Aorta (tissue), 5 donors: ENCODE measurements at regions not wholly inside any gene's neighbourhood (a gene's known extent, or its start where the extent isn't known, plus 50 kb on each side); places are given as distances from the start of the nearest gene placed in this dataset.

Source experiments
- ATAC-seq: fragments of 200-7000 bp; cut with Tn5 transposase; one replicate; pipeline ENCODE4 v1.9.1; 2022; ENCODE audit warnings: moderate library complexity; ENCODE audit not compliant: low FRiP score
- DNase-seq, 2 donors: peaks; one replicate each; pipeline ENCODE4 v3.0.0-alpha.2; 2020
- H3K27ac ChIP-seq, 2 donors: one replicate each; pipeline ENCODE4 v1.5.1; 2013; ENCODE audit warnings: low read length in 2 of 2, mild to moderate bottlenecking in 2 of 2, moderate library complexity in 2 of 2, control low read depth in 1 of 2, inconsistent platforms in 1 of 2, low read depth in 1 of 2
- H3K27me3 ChIP-seq, 2 donors: one replicate each; pipeline ENCODE4 v1.6.1; 2013; ENCODE audit warnings: control low read depth in 1 of 2, low read length in 1 of 2, mild to moderate bottlenecking in 1 of 2, moderate library complexity in 1 of 2; ENCODE audit not compliant: insufficient read depth in 2 of 2, control insufficient read depth in 1 of 2
- H3K36me3 ChIP-seq, 2 donors: one replicate each; pipeline ENCODE4 v1.6.1; 2013; ENCODE audit warnings: control low read depth in 1 of 2, low read length in 1 of 2, mild to moderate bottlenecking in 1 of 2; ENCODE audit not compliant: insufficient read depth in 2 of 2, control insufficient read depth in 1 of 2
- H3K4me1 ChIP-seq, 2 donors: one replicate each; pipeline ENCODE4 v1.6.1; 2013; ENCODE audit warnings: low read length in 2 of 2, control low read depth in 1 of 2, mild to moderate bottlenecking in 1 of 2, moderate library complexity in 1 of 2; ENCODE audit not compliant: insufficient read depth in 2 of 2, control insufficient read depth in 1 of 2
- H3K4me3 ChIP-seq, 2 donors: one replicate each; pipeline ENCODE4 v1.5.1; 2013; ENCODE audit warnings: low read length in 2 of 2, control low read depth in 1 of 2, mild to moderate bottlenecking in 1 of 2
- H3K9me3 ChIP-seq: one replicate; pipeline ENCODE4 v1.6.1; 2013; ENCODE audit warnings: mild to moderate bottlenecking, low read length; ENCODE audit not compliant: control insufficient read depth
- WGBS, 2 donors: extraction: QIAGEN DNeasy Blood & Tissue Kit; methylation state at CpG; one replicate each; pipeline ENCODE4 v1.1.7; 2013; 5-methylcytosine and 5-hydroxymethylcytosine counted together
- intact Hi-C, 2 donors: fragments of 100-400 bp; cut with DNase I; formaldehyde crosslinking; loops; one replicate each; pipeline versions ENCODE4 v1.14.2 to v1.15.0; 2022
- donor health status: healthy with polysubstance abuse.
- donor health status: Bipolar disorder and iron deficiency.
- donor health status: DM: no; HTN: no; CAD: no.
- donor health status: DM: no; HTN: no; CAD: no.
- donor health status: DM: yes; HTN: yes; CAD: no.

- Histone ChIP-seq H3K36me3 (no peaks in the 10 kb centered on the region), H3K4me1 (peaks cover 0 to 2% of the 10 kb centered on the region in 2 donors), H3K27me3 (no peaks in the 10 kb centered on the region), H3K27ac (no peak overlapping the region), H3K9me3 (no peaks in the 10 kb centered on the region), H3K4me3 (no peak overlapping the region)
- ATAC-seq = no peak
- no peak for DNase-seq
- intact Hi-C loops = no loop called here
Measured at GRCh38 chr2:143942486-143942885, 577.4 kb downstream of the ZEB2 start.

DNA sequence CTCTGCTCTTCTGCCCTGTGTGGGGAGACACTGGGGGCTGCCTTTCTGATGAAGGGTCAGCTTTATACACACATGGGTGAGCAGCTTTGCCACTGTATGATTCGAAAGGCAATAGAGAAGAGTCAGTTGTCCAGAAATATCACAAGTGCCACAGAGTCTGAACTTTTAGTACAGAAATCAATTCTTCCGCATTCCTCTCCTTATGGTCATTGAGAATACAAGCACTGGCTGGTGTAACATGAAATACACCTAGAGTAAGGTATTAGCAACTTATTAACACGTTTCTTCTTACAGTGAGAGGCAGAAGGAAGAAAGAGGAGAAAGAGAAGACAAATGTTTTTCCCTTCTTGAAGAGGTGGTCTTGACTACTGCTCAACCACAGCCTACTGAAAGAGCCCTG is 579.2 kb downstream of the ZEB2 start:
- H3K27ac ChIP-seq = no peak overlapping the region
- ATAC-seq = no peak
- WGBS, 2 donors = 98 to 99% methylated on average over 3 of the region's 3 CpGs

GRCh38 chr2:143939626-143940330 is 580.1 kb downstream of the ZEB2 start:
- Histone ChIP-seq H3K36me3 (no peaks in the 10 kb centered on the region), H3K4me3 (no peak overlapping the region), H3K27ac (no peak overlapping the region), H3K9me3 (no peaks in the 10 kb centered on the region), H3K27me3 (no peaks in the 10 kb centered on the region), H3K4me1 (peaks cover 0 to 2% of the 10 kb centered on the region in 2 donors)
- ATAC-seq = no peak
- intact Hi-C loops = loop anchor here in 1 of 2 donors (10.0 kb wide), 1 partner anchor 575 kb away; no protein-coding TSS in a partner anchor
- WGBS, 2 donors = 20 to 21% methylated on average over 6 of the region's 6 CpGs
- DNase-seq = no peak

More for the DNA sequence above, 579.2 kb downstream of the ZEB2 start:
- intact Hi-C loops = no loop called here
- no peaks in the 10 kb centered on the region for H3K27me3 ChIP-seq
- no peaks in the 10 kb centered on the region for H3K36me3 ChIP-seq
- DNase-seq = no peak
- H3K4me1 ChIP-seq = peaks cover 0 to 2% of the 10 kb centered on the region in 2 donors
- H3K4me3 ChIP-seq = no peak overlapping the region
- no peaks in the 10 kb centered on the region for H3K9me3 ChIP-seq

DNA sequence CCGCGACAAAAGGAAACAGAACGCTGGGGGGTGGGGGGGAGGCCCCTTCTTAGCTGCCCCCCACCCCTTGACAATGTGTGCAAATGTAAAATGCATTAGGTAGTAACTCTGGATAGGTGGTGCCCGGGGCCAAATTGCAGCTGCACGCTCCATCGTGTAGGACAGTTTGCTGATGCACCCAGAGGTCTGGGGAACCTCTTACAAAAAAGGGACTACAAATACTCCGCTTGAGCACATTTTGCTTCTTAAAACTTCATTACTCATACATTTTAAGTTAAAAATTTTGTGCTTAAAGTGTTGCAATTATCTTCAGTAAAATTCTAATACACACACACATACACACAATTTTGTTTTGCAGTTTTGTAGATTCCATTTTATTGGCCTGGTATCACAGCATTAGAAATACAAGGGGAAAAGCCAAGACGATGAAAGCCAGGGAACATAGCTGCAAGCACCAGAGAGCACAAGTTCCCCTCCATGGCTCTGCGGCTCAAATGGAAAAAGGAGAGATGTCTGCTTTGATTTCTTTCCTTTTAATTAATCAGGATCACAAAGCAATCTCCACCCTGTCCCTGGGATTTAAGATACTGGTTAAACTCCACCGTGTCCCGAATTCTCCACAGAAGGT is 582.1 kb downstream of the ZEB2 start:
- no peak overlapping the region for H3K27ac ChIP-seq
- intact Hi-C loops = loop anchor here in 1 of 2 donors (10.0 kb wide), 1 partner anchor 577 kb away; no protein-coding TSS in a partner anchor
- ATAC-seq (no peak), DNase-seq (no peak)
- peak overlapping the region; percentile 42 to 62 for H3K4me3 ChIP-seq
- H3K4me1 ChIP-seq = peaks cover 0 to 2% of the 10 kb centered on the region in 2 donors
- H3K27me3 ChIP-seq = no peaks in the 10 kb centered on the region
- WGBS, 2 donors = 35 to 37% methylated on average over 11 of the region's 11 CpGs
- H3K36me3 ChIP-seq = no peaks in the 10 kb centered on the region
- H3K9me3 ChIP-seq = no peaks in the 10 kb centered on the region

- peak; percentile 56 to 81 for DNase-seq
Measured at GRCh38 chr2:143936848-143937722, 582.8 kb downstream of the ZEB2 start.

DNA sequence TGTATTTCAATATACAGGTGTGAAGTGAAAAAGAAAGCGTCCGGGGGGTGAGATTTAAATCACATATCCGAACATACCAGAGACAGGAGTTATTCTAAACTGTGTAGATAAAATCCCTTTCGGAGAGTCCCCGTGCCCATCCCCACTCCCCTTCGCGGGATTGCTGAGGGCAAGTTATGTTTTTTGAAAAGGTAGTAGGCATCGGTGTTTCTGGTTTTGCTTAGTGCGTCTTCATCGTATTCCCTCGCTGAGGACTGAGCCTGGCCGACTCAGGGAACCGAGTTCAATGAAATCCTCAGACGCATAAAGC is 583.4 kb downstream of the ZEB2 start:
- no peak overlapping the region for H3K27ac ChIP-seq

More at GRCh38 chr2:143936848-143937722, 582.8 kb downstream of the ZEB2 start:
- peak overlapping the region; percentile 42 to 62 for H3K4me3 ChIP-seq
- intact Hi-C loops = loop anchor here in 1 of 2 donors (10.0 kb wide), 1 partner anchor 578 kb away; no protein-coding TSS in a partner anchor
- H3K36me3 ChIP-seq = no peaks in the 10 kb centered on the region
- ATAC-seq = peak; percentile 71
- WGBS, 2 donors = 1% methylated on average over 84 to 108 of the region's 108 CpGs
- no peak overlapping the region for H3K27ac ChIP-seq
- H3K4me1 ChIP-seq = peaks cover 0 to 2% of the 10 kb centered on the region in 2 donors
- no peaks in the 10 kb centered on the region for H3K27me3 ChIP-seq
- H3K9me3 ChIP-seq = no peaks in the 10 kb centered on the region

GRCh38 chr2:143935482-143935752 is 584.5 kb downstream of the ZEB2 start:
- ATAC-seq (no peak), DNase-seq (no peak)
- no peaks in the 10 kb centered on the region for H3K9me3 ChIP-seq
- 94% methylated on average over 4 of the region's 4 CpGs for WGBS, 2 donors
- peaks cover 0 to 2% of the 10 kb centered on the region in 2 donors for H3K4me1 ChIP-seq
- no peak overlapping the region for H3K27ac ChIP-seq
- no peaks in the 10 kb centered on the region for H3K27me3 ChIP-seq
- H3K36me3 ChIP-seq = no peaks in the 10 kb centered on the region
- H3K4me3 ChIP-seq = no peak overlapping the region
- intact Hi-C loops = loop anchor here in 1 of 2 donors (10.0 kb wide), 1 partner anchor 579 kb away; no protein-coding TSS in a partner anchor

More for the DNA sequence above, 583.4 kb downstream of the ZEB2 start:
- ATAC-seq (no peak), DNase-seq (no peak)
- WGBS, 2 donors = 19 to 20% methylated on average over 14 of the region's 14 CpGs
- Histone ChIP-seq H3K36me3 (no peaks in the 10 kb centered on the region), H3K9me3 (no peaks in the 10 kb centered on the region), H3K27me3 (no peaks in the 10 kb centered on the region), H3K4me3 (peak overlapping the region; percentile 42 to 62), H3K4me1 (peaks cover 0 to 2% of the 10 kb centered on the region in 2 donors)
- intact Hi-C loops = loop anchor here in 1 of 2 donors (10.0 kb wide), 1 partner anchor 578 kb away; no protein-coding TSS in a partner anchor

- H3K4me3 ChIP-seq = no peak overlapping the region
- ATAC-seq (no peak), DNase-seq (no peak)
- H3K36me3 ChIP-seq = no peaks in the 10 kb centered on the region
- 95 to 97% methylated on average over 10 of the region's 10 CpGs for WGBS, 2 donors
- peaks cover 0 to 2% of the 10 kb centered on the region in 2 donors for H3K4me1 ChIP-seq
- no peaks in the 10 kb centered on the region for H3K9me3 ChIP-seq
- H3K27ac ChIP-seq = no peak overlapping the region
- intact Hi-C loops = loop anchor here in 1 of 2 donors (10.0 kb wide), 1 partner anchor 580 kb away; no protein-coding TSS in a partner anchor
- H3K27me3 ChIP-seq = no peaks in the 10 kb centered on the region
Measured at GRCh38 chr2:143934626-143935481, 585.1 kb downstream of the ZEB2 start.
